Chondrocyte (in vitro differentiated cells): ENCODE measurements at regions not wholly inside any gene's neighbourhood (a gene's known extent, or its start where the extent isn't known, plus 50 kb on each side); places are given as distances from the start of the nearest gene placed in this dataset.
"Not testable (repeated sequence)": the region's sequence is repeated elsewhere in the genome, so short reads cannot be mapped to it uniquely, and the experiment has no call there.

ENCODE experiments used
- DNase-seq: peaks from one replicate; pipeline ENCODE4 v3.0.0; 2021; ENCODE audit warnings: mixed read lengths, low spot score
- H3K27ac Mint-ChIP-seq: one replicate; pipeline ENCODE4 v1.8.0; 2021; ENCODE audit warnings: mild to moderate bottlenecking, moderate library complexity, mixed read lengths; ENCODE audit not compliant: unreplicated experiment
- H3K27me3 Mint-ChIP-seq: 2 replicates; pipeline ENCODE4 v1.8.0; 2021; ENCODE audit warnings: low read depth, mixed read lengths
- H3K36me3 Mint-ChIP-seq: 2 replicates; pipeline ENCODE4 v1.8.0; 2021; ENCODE audit warnings: low read depth, mixed read lengths
- H3K4me1 Mint-ChIP-seq: 2 replicates; pipeline ENCODE4 v1.8.0; 2021; ENCODE audit warnings: low read depth, mild to moderate bottlenecking, mixed read lengths
- H3K4me3 Mint-ChIP-seq: one replicate; pipeline ENCODE4 v1.8.0; 2021; ENCODE audit warnings: mild to moderate bottlenecking, moderate library complexity, mixed read lengths; ENCODE audit not compliant: unreplicated experiment
- H3K9me3 Mint-ChIP-seq: 2 replicates; pipeline ENCODE4 v1.8.0; 2021; ENCODE audit warnings: low read depth, mixed read lengths
- CTCF ChIP-seq: fragments of 200-600 bp; sonication (generic); IDR thresholded peaks from 2 replicates; pipeline ENCODE4 v1.5.0; 2021; ENCODE audit warnings: antibody characterized with exemption, mild to moderate bottlenecking, moderate library complexity

GRCh38 chr7:29703830-29704229 is 102.5 kb upstream of the WIPF3 start:
- H3K4me1 Mint-ChIP-seq, H3K9me3 Mint-ChIP-seq, H3K36me3 Mint-ChIP-seq, DNase-seq, H3K27me3 Mint-ChIP-seq, H3K27ac Mint-ChIP-seq, H3K4me3 Mint-ChIP-seq: not testable (repeated sequence)

- not testable (repeated sequence) for H3K9me3 Mint-ChIP-seq, H3K4me3 Mint-ChIP-seq, H3K27me3 Mint-ChIP-seq, H3K27ac Mint-ChIP-seq, DNase-seq, H3K36me3 Mint-ChIP-seq, H3K4me1 Mint-ChIP-seq
Measured at GRCh38 chr7:29709002-29709401, 97.3 kb upstream of the WIPF3 start.

GRCh38 chr7:29723127-29723526 is 83.2 kb upstream of the WIPF3 start:
- peak overlapping the region; percentile 81 for H3K27ac Mint-ChIP-seq
- H3K4me1 Mint-ChIP-seq = peaks cover 21% of the 10 kb centered on the region
- not testable (repeated sequence) for DNase-seq, H3K9me3 Mint-ChIP-seq, H3K36me3 Mint-ChIP-seq, H3K27me3 Mint-ChIP-seq
- H3K4me3 Mint-ChIP-seq = peak overlapping the region; percentile 33

GRCh38 chr7:29723599-29723998 is 82.7 kb upstream of the WIPF3 start:
- no peaks in the 10 kb centered on the region for H3K27me3 Mint-ChIP-seq
- TF ChIP-seq CTCF = no peak
- peaks cover 21% of the 10 kb centered on the region for H3K4me1 Mint-ChIP-seq
- peak overlapping the region; percentile 81 for H3K27ac Mint-ChIP-seq
- DNase-seq = no peak
- peaks cover 2% of the 10 kb centered on the region for H3K36me3 Mint-ChIP-seq
- peak overlapping the region; percentile 33 for H3K4me3 Mint-ChIP-seq
- H3K9me3 Mint-ChIP-seq = peaks cover 2% of the 10 kb centered on the region

- not testable (repeated sequence) for H3K9me3 Mint-ChIP-seq, H3K27ac Mint-ChIP-seq, H3K4me1 Mint-ChIP-seq, DNase-seq, H3K27me3 Mint-ChIP-seq, H3K4me3 Mint-ChIP-seq, H3K36me3 Mint-ChIP-seq
Measured at GRCh38 chr7:29729534-29730165, 76.7 kb upstream of the WIPF3 start.

- Mint-ChIP-seq H3K27ac (no peak overlapping the region), H3K27me3 (peaks cover 12% of the 10 kb centered on the region), H3K4me3 (no peak overlapping the region), H3K36me3 (peaks cover 4% of the 10 kb centered on the region), H3K4me1 (peaks cover 3% of the 10 kb centered on the region), H3K9me3 (no peaks in the 10 kb centered on the region)
- TF ChIP-seq CTCF = no peak
- DNase-seq = no peak
Measured at GRCh38 chr7:29734246-29734731, 72.0 kb upstream of the WIPF3 start.

GRCh38 chr7:29747645-29748245 is 58.6 kb upstream of the WIPF3 start:
- H3K36me3 Mint-ChIP-seq, H3K27ac Mint-ChIP-seq, H3K9me3 Mint-ChIP-seq, H3K4me1 Mint-ChIP-seq, H3K27me3 Mint-ChIP-seq, H3K4me3 Mint-ChIP-seq, DNase-seq: not testable (repeated sequence)
